ENCODE measurements at regions not wholly inside any gene's neighbourhood (a gene's known extent, or its start where the extent isn't known, plus 50 kb on each side); places are given as distances from the start of the nearest gene placed in this dataset.
A peak's percentile ranks its signal among the peaks of the same experiment; 100 is the strongest.

DNA sequence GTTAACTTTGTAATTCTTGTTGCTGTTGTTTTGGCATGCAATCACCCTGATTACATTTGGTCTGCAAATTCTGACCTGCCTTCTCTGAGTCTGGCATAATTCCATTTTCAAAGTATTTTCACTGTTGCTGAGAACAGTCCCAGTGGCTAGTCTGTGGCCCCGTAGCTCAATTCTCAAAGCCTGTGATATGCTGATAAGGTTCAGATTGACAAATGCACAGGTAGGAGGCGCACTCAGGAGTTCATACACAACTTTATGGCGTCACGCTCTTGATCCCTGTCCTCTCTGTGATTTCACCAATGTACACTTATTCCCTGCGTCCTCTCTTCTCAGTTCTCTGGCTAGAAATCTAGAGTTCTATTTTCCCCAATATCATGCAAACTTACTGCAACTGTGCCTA is 376.6 kb upstream of the SLCO3A1 start:
- DNase-seq: no peak

DNA sequence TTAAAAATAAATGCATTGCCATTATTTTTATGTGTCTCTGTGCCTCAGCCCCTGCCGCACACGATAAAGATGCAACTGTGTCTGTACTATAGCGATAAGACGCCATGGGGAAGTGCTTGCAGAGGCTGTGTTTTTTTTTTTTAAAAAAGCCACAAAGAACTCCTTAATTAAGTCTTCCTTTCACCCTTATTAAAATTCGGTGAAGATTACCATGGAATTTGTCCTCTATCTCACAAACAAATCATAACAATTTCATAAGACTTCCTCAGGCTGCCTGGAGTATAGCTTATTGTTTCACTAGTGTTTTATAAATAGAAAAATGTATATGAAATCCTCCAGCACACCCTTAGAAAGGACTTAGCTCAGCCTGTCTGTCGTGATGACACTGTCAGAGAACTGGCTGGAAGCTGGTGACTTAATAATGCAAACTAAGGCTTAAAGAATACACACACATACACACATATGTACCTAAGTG is 374.8 kb upstream of the SLCO3A1 start:
- no peak for DNase-seq

DNA sequence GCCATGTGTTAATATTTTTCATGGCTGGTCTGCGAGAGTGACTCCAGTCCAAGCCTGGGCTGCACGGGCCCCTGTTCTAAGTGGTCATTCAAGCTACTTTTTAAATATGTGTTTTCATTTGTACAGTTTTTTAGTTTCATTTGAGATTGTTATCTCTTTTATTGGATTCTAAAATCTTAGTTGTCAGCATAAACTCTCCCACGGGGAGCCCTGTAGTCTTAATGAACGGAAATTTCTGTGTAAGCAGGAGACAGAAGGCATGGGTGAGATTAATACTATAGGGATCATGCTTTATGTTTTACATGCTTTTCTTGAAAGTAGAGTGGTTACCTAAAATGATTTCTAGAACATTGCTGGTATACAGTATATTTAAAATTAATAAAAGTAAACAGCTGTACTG is 373.1 kb upstream of the SLCO3A1 start:
- DNase-seq: no peak

DNA sequence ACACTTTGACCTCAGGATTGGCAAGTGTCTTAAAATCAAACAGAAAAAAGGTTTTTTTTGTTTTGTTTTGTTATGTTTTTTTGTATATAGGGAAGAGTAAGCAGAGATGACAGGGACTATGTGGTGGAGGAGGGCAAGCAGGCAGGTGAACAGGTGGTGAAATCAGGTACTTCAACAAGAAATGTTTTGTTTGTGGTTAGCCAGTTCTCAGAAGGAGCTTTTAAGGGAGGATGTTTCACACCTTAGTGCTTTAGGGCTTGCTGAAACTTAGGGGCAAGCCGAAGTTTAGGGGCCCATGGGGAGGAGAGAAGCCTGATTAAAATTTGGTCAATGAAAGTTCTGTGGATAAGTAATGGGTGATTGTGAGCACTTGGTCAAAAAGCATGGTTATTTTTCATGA is 370.7 kb upstream of the SLCO3A1 start:
- peak in 1 of 3 experiments; percentile 39 for DNase-seq

DNA sequence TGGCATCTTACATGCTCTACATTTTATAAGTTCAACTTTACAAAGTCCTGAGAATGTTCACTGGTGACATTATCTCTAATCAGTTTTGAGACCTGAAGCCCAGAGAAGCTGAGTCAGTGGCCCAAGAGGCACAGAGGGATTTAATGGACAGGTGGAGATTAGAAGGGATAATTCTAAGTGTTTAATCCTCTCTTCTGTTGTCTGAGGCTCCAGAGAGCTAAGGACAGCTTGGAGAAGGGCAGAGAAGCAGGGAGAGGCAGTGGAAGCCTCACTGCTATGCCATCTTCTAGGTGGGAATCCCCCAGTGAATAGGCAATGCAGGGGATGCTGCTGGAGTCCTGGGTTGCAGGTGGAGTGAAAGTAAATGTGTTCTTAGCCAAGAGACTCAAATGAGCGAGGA is 369.4 kb upstream of the SLCO3A1 start:
- DNase-seq: no peak

DNA sequence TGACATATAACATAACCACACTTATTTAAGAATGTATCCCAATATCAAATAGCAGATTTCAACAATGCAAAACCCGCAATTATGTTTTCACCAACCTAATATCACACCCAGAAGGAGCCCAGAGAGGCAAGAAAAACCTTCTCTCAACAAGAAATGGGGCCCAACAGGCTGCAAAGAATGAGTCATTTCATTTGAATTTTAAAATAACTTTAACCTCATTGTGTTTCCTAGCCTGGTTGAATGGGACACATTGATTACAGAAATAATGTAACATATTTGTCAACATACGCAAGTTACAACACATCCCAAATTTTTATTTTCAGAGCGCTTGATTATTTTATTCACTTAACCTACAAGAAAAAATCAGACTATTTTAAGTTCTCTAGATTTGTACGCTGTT is 365.1 kb upstream of the SLCO3A1 start:
- no peak for DNase-seq

DNA sequence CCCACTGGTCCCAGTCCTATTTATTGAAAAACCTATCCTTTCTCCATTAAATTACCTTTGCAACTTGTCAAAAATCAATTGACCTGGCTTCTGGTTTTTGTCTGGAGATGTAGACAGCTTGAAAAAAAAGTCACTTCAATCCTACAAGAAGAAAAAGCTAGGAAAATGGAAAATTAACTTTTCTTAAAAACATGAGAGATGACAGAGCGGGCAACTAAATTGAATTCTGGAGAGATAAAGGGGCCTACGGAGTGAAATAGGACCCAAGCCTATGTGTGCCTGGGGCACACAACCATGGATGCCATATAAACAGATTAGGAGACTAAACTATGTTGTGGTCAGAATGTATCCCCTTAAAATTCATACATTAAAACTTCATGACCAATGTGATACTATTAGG is 363.3 kb upstream of the SLCO3A1 start:
- DNase-seq: no peak

DNA sequence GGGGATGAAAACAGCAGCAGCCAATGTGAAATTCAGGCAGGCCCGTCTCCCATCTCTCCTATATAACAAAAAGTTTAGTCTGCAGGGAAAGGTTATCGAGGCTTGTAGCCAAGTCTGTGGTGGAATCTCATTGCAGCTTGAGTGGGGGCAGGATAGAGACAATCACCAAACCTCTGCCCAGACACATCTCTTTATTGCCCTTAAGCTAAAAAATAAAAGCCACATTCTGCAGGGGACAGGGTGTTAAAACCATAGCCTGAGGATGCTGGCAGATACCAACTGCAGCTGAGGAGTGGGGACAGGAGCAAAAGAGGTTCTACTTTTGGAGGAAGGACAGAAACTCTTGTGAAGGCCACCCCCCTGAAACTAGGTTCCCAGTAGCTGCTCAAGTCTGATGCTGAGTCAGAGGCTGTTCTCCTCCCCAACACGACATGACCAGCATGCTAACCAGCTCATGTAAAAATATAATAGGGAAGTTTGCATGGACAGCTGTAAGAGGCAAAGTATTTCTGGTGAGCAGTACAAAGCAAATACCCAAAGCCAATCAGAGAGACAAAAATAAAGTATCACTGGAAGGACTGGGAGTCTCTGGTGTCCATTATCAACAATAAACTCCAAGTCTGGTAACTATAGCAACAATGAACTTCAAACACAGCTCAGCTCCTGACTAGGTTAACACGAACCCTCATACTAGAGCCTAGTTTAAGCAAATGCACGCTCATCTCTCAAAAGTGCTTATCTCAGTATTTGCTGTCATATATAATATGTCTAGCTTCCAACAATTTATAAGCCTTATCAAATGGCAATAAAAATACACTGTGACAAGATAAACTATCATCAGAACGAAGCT is 362.2 kb upstream of the SLCO3A1 start:
- DNase-seq: peak in 1 of 3 experiments; percentile 34

DNA sequence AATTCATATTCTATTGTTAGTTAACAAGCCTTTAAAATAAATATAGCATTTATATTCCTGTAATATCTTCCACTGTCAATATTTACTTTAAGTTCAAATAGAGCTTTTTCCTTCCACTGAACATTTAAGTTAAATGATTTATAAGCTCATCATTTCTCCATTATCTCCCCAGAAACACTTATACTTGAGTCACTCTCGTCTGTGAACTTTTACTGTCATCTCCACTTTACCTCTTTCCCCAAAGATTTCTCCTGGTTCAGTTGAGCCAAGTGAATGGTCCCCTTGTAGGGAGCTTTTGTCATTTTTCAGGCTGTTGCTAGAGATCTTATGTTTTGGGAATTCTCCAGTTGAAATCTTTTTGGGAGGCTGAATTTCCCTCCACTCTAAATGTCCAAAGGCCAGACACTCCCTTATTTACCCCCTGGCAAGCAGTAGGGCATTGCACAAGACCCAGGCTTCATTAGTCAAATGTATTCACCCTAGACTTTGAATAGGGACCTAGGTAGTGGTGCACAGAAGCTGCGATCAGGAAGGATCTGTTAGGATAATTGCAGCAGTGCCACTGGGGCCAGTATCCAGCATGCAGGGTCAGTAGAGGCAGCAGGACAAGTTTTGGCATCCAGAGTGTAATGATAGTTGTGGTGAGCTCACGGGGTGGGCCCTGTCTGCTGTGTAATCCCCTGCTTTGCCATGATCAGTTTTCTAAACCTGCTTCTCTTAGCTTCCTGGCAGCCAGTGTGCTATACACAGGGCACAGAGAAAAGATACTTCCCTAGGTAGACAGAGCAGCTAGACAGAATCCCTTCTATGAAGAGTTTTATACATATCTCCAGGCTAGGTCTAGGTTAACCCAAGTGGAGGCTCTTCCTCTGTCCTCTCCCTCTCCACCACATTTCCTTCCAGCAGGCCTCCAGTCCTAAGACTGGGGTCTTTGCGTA is 356.5 kb upstream of the SLCO3A1 start:
- DNase-seq: no peak

DNA sequence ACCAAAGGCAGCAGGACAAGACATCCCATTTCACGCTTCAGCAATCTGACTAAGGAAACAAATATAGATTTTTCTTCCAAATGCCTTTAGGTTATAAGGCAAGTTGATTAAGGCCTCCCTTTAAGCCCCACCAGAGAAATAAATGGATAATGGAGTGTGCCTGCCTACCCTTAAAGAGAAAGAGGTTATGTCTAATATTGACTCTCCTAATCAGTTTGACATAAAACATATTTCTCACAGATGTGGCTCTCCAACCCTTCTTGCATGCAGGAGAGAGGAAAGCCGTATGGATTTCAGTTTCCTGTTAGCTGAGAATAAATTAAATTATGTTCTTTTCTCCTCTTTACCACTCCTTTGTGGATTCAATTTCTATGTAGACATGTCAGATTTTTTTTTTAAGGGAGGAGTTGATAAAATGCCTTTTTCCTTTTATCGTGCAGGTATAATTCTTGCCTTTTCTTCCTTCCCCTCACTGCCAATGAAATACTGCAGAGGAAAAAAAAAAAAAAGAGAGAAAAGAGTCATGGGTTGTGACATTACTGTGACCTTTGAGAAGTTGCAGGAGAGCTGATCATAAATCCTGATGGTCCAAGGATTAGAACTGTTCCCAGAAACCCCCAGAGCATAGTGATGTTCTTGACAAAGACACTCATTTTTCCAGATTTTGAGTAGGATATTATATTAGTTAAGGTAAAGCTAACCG is 355.3 kb upstream of the SLCO3A1 start:
- DNase-seq: no peak

DNA sequence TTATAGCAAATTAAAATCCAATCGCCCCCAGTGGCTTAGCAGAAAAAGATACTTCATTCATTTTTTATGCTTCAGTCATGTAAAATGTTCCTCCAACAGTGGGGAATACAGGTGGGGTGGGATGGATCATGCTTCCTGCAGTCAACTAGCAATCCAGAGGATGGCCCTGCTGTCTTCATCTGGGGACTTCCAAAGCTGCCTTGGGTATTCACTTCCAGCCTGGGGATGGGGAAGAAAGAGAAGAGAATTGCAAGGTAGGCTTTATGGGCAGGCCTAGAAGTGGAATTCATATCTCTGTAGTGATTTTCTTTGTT is 354.8 kb upstream of the SLCO3A1 start:
- no peak for DNase-seq

DNA sequence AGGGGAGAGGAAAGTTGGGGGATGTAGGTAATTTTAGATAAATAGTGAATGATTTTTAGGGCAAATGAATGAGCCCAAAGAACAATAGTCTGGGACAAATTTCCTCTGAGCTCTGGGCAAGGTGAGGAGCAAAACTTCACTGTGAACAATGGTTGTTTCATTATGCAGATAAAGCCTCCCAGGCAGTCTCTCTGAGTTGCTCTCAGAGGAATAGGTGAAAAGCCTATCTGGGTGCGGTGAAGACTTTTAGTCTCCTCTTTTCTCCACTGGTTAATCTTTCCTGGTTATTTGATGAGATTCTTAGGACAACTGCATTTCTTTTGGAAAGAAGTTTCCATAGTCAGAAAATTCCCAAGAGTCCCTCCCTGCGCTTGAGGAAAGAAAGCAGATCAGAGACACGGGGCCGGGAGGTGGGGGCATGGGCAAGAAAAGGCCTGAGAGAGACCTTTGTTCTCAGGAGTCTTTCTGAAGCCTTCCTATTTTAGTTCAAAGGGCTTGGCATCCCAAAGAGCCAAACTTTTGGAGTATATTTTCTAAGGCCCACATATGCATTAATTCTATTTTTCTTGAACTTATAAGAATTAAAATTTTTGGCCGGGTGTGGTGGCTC is 353.6 kb upstream of the SLCO3A1 start:
- no peak for DNase-seq

DNA sequence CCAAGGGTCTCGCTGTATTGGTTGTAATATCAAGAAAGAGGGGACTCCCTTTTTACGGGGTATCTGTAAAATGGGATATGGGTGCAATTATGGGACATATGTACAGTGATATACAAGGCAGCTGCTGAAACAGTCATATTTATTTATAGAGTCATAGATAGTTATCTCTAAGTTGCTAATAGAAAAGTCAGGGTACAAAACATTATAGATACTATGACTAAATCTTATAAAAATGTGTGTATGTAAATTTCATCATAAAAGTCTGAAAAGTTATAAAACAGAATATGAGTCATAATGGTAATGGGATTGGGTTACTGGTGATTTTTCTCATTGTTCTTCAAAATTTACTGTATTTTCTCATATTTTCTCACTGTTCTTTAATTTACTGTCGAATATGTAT is 344.9 kb upstream of the SLCO3A1 start:
- DNase-seq: no peak

DNA sequence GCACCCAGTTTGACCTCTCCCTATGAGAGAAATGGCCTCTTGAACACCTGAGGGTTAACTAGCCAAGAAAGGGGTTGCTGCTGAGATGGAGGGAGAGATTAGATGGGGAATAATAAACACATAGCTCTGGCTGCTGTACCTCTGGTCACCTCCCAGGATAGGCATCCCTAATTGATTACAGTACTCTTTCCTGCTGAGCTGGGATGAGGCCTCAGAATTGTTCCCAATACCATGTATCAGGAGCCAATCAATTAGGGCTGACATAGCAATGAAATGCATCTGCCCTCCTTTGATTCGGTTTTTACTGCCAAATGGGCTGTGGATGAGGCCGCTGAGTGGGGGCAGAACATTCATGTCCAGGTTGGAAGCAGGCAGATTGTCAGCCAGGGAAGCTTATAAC is 339.4 kb upstream of the SLCO3A1 start:
- DNase-seq: no peak

DNA sequence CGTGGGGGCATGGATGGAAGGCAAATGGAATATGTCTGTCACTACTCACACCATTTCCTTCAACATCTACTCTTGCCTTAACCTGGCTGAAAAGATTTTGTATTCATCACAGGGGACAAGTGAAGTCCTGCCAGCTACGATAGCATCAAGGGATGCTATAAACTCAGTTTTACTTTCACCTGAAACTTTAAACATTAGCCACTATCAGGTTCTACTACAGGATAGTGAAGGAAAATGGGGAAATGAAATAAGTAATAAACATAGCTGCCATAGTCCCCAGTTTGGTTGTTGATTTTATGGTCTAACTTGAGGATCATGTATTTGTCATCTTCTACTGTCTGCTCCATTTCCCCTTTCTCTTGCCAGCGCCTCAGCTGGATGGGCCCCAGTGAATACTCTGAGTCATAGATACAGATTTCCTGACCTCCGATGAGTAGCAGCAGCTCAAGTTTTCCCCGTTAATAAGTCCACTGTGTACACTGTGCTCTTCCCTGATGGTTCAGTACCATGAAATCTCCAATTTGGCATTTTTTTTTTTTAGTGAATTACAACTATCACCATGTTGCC is 338.2 kb upstream of the SLCO3A1 start:
- no peak for DNase-seq

DNA sequence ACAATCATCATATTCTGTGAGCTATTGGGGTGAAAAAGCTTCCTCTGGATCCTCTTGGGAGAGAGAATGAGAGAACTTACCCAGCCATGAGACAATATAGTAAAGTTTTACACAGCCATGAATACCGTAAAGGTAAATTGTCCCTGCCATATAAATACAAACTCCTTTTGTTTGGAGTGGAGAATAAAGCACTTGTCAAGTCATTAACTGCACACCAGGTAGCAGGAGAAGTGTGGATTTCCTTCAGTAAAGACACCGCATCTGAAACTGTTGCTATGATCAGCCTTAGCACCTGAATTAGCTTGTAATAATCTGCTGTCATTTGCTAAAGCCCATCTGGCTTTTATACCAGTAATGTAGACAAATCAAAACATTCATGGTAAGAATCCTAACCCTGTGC is 336.6 kb upstream of the SLCO3A1 start:
- DNase-seq: peak; percentile 64 to 93 (median 70)

DNA sequence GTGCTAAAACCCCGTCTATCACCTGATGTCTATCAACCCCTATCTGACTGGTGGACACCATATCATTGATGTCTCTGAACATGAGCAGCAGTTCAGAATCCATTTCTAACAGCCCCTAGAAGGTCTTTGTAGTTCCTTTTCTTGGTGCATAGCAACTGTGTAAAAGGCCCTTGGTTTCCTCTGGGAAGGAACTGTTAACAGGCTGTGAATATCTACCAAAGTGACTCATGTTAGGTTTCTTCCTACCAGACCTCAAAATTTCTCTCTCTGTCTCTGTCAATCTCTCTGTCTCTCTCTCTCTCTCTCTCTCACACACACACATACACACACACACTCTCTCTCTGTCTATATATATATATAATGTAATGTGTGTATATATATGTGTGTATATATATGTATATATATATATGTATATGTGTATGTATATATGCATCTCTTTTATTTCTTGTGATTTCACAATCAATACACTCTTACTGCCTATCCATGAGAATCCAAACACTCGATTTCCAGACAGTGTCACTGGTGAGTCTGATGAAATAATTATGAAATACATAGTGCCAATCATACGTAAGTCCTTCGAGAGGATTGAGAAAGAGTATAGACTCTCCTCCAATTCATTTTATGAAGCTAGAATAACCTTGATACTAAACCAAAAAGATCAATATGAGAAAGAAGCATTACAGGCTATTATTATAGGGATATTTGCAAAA is 335.9 kb upstream of the SLCO3A1 start:
- no peak for DNase-seq

DNA sequence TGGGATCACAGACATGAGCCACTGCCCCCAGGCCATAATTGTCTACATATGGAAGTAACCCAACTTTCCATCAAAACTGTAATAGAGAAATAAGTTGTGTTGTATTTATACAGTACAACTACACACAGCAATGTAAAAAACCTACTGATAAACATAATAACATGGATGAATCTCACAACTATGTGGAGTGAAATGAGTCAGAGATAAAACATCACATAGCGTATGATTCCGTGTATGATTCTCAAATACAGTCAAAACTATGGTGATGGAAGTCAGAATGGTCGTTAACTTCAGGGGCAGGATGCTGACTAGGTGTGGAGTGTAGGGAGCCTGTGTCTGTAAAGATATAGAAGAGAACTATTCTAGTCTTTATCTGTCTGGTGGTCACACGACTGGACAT is 332.7 kb upstream of the SLCO3A1 start:
- no peak for DNase-seq

DNA sequence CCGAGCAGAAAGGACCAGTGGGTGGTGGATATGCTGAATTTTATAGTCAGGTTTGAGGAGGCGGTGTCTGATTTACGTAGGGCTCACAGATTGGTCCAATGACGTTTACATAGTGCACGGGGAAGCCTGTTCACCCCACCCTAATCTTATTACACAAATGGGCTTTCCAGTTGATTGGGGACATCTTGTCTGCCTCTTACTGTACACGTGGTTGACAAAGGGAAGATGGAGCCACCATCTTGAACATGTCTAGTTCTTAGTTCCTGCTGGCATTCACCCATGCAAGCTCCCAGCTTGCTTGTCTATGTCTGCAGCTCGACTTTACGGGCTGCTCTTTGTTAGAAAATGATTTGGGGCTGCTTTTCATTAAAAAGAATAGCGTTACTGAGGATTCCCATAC is 332.0 kb upstream of the SLCO3A1 start:
- no peak for DNase-seq

DNA sequence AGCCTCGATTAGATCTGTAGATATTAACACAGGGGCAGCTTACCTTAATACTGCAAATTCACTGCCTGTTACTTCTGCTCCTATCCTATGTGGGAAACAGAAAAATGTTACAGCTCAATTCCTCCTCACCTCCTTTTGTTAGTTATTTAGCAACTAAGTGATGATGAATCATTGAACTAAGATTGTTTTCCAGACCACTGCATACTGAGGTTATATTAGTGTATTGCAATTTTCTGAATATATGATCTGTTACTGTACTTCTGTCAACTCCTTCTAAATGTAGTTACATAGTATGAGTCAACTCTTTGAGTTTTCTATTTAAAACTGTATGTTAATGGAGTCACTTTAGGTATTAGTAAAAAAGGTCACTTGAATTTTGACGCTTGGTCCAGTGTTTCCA is 331.5 kb upstream of the SLCO3A1 start:
- no peak for DNase-seq

DNA sequence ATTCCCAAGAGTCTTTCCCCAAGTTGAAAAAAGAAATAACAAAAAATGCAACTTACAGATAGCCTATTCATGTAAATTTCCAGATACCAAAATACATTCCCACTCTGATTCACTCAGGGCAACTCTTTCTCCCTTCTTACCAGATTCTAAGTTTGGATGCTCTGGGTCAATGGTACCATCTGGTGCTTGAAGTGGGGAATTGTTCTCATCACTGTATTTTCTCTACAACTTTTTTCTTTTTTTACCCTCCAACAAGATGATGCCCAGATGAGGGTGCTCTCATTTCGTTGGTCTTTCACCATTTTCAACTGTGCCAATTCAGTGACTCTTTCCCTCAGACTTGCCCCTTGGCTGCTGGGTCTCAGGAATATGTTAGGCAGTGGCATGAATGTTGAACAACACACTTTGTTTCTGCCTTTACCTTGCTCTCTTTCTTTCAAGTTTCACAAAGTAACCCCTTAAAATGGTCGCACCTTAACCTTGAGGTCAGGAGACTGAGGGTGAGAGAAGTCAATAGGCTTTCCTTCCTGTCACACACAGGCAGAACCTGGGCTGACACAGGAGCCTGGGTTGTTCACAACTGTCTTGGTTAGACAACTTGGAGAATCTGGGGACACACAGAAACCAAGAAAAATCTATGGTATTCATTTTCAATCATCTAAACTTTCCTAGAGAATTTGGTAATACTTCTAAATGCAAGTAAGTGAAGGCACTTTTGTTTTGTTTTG is 330.7 kb upstream of the SLCO3A1 start:
- DNase-seq: peak in 2 of 3 experiments; percentile 5 to 58

All from NCI-H1417 (cell line).